Stimulated activated CD4-positive, alpha-beta T cell treated with anti-CD3 and anti-CD28 coated beads, Interleukin-4, amount 100 ng/mL, for 48 hours (primary cell): ENCODE measurements at regions not wholly inside any gene's neighbourhood (a gene's known extent, or its start where the extent isn't known, plus 50 kb on each side); places are given as distances from the start of the nearest gene placed in this dataset.
A peak's percentile ranks its signal among the peaks of the same experiment; 100 is the strongest.
"Not testable (repeated sequence)": the region's sequence is repeated elsewhere in the genome, so short reads cannot be mapped to it uniquely, and the experiment has no call there.

Source experiments
- DNase-seq, 2 donors: peaks; one replicate each; pipeline ENCODE4 v3.0.0-alpha.2; 2020; ENCODE audit warnings: low read depth in 2 of 2

GRCh38 chr14:97074456-97074855, 277.3 kb downstream of the VRK1 start:
- no peak for DNase-seq

- DNase-seq = no peak
Measured at GRCh38 chr14:97074856-97075255, 277.7 kb downstream of the VRK1 start.

GRCh38 chr14:97077253-97077653, 280.1 kb downstream of the VRK1 start:
- DNase-seq = no peak

GRCh38 chr14:97077687-97078086, 280.5 kb downstream of the VRK1 start:
- DNase-seq = no peak

GRCh38 chr14:97080991-97081390, 283.8 kb downstream of the VRK1 start:
- no peak for DNase-seq

GRCh38 chr14:97095269-97095668, 298.1 kb downstream of the VRK1 start:
- no peak for DNase-seq

GRCh38 chr14:97097296-97097695, 300.1 kb downstream of the VRK1 start:
- no peak for DNase-seq

- DNase-seq = no peak
Measured at GRCh38 chr14:97100306-97100705, 303.1 kb downstream of the VRK1 start.

GRCh38 chr14:97101561-97101960, 304.4 kb downstream of the VRK1 start:
- no peak for DNase-seq

GRCh38 chr14:97104029-97104428, 306.8 kb downstream of the VRK1 start:
- no peak for DNase-seq

- DNase-seq = no peak
Measured at GRCh38 chr14:97106166-97106565, 309.0 kb downstream of the VRK1 start.

- DNase-seq = no peak
Measured at GRCh38 chr14:97106609-97107008, 309.4 kb downstream of the VRK1 start.

- DNase-seq = no peak
Measured at GRCh38 chr14:97107080-97107479, 309.9 kb downstream of the VRK1 start.

GRCh38 chr14:97107760-97108159, 310.6 kb downstream of the VRK1 start:
- DNase-seq = no peak

- no peak for DNase-seq
Measured at GRCh38 chr14:97109234-97109633, 312.1 kb downstream of the VRK1 start.

- DNase-seq = no peak
Measured at GRCh38 chr14:97113339-97113738, 316.2 kb downstream of the VRK1 start.

GRCh38 chr14:97116546-97116945, 319.4 kb downstream of the VRK1 start:
- no peak for DNase-seq

- DNase-seq = no peak
Measured at GRCh38 chr14:97117693-97118092, 320.5 kb downstream of the VRK1 start.

- DNase-seq = no peak
Measured at GRCh38 chr14:97120204-97120603, 323.0 kb downstream of the VRK1 start.

- DNase-seq = peak; percentile 13 to 40
Measured at GRCh38 chr14:97120611-97121031, 323.4 kb downstream of the VRK1 start.

GRCh38 chr14:97129639-97130038, 332.5 kb downstream of the VRK1 start:
- DNase-seq = no peak

GRCh38 chr14:97135847-97136246, 338.7 kb downstream of the VRK1 start:
- DNase-seq = not testable (repeated sequence)

GRCh38 chr14:97137705-97138104, 340.5 kb downstream of the VRK1 start:
- no peak for DNase-seq

- DNase-seq = no peak
Measured at GRCh38 chr14:97138801-97139200, 341.6 kb downstream of the VRK1 start.

- no peak for DNase-seq
Measured at GRCh38 chr14:97143011-97143410, 345.8 kb downstream of the VRK1 start.
